LNCaP clone FGC (cell line): ENCODE measurements at regions not wholly inside any gene's neighbourhood (a gene's known extent, or its start where the extent isn't known, plus 50 kb on each side); places are given as distances from the start of the nearest gene placed in this dataset.
"Not testable (repeated sequence)": the region's sequence is repeated elsewhere in the genome, so short reads cannot be mapped to it uniquely, and the experiment has no call there.

ENCODE experiments used
- DNase-seq: peaks from one replicate; pipeline ENCODE4 v3.0.0-alpha.2; 2011; ENCODE audit warnings: low read depth
- H3K4me3 ChIP-seq: 2 replicates; pipeline ENCODE4 v1.5.1; 2011; ENCODE audit warnings: mild to moderate bottlenecking, low read depth, low read length, control low read depth
- TF ChIP-seq, protein P1 (sequence below): IDR thresholded peaks from 2 replicates; pipeline ENCODE4 v1.5.1; 2012; ENCODE audit warnings: mild to moderate bottlenecking; ENCODE audit not compliant: control insufficient read depth, insufficient read depth; ENCODE audit errors: extremely low read depth

DNA sequence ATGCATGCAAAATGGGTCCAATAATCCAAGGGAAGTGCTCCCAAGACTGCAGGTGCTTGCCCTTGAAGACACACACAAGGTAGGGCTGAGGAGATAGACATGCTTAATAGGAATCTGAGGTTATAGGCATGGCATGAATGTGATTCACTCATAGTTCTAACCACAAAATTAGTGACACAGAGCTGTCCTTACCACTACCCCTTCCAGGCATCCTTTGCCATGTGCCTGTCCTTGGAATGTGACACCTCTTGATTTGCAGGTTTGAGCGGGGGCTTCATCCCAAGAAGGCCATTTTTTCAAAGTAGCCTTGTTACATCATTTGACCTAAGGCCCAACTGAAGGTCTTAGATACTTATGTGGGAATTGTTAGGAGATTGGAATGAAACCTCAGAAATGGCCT lies 112.5 kb downstream of the CCNG2 start:
- no peak for DNase-seq
- TF ChIP-seq, protein P1, sequence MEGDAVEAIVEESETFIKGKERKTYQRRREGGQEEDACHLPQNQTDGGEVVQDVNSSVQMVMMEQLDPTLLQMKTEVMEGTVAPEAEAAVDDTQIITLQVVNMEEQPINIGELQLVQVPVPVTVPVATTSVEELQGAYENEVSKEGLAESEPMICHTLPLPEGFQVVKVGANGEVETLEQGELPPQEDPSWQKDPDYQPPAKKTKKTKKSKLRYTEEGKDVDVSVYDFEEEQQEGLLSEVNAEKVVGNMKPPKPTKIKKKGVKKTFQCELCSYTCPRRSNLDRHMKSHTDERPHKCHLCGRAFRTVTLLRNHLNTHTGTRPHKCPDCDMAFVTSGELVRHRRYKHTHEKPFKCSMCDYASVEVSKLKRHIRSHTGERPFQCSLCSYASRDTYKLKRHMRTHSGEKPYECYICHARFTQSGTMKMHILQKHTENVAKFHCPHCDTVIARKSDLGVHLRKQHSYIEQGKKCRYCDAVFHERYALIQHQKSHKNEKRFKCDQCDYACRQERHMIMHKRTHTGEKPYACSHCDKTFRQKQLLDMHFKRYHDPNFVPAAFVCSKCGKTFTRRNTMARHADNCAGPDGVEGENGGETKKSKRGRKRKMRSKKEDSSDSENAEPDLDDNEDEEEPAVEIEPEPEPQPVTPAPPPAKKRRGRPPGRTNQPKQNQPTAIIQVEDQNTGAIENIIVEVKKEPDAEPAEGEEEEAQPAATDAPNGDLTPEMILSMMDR, result no peak
- no peak overlapping the region for H3K4me3 ChIP-seq

DNA sequence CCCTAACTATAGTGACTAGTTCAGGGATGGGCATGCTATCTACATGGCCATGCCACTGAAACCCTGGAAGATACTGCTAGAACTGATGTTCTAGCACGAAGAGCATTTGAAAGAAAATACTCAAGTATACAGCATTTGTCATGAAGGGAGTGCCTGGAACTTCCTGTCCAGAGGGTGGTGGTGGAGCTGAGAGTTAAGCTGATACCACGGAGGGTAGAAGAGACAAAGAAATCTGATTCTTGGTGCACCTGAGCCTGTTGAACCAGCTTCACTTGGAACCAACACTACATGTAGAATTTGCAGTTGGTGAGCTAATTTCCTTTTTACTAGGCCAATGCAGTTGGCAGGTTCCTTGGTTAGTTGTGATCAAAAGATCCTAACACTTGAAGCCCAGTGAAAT lies 116.4 kb downstream of the CCNG2 start:
- TF ChIP-seq, protein P1, result no peak
- no peak for DNase-seq

DNA sequence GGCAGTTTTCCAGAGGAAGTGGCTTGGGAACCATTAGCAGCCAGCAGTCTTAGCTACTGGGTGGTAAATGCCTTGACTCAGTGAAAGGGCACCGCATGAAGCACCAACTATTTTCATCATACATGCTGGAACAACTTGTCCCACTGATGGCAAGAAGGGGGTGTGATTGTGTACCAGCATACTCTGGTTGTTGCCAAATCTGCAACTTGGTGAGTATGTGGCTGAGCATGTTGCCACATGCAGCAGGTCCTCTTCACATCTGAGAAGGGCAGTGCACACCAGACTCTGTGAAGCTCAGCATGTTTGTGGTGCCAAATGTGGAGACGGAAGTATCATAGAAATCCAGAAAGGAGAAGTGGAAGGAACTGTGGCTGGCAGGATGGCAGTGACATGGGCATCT lies 122.1 kb downstream of the CCNG2 start:
- not testable (repeated sequence) for H3K4me3 ChIP-seq, DNase-seq

More for the DNA sequence above, 116.4 kb downstream of the CCNG2 start:
- no peak overlapping the region for H3K4me3 ChIP-seq

DNA sequence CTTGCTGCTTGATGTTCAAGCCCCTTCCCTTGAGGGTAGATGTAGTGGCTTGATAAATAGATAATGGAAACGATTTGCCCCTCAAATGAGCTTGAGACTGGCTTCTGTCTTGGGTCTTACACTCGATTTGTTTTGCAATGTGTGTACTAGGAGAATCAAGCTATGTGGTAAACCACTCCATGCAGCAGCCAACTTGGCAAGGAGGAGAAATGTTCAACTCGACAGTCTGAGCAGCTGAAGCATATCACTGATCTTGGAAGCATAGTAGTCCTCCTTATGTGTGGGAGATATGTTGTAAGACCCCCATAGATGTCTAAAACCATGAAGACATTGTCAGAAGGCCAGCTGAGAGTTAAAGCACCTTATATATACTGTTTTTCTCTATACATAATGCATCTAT lies 125.3 kb downstream of the CCNG2 start:
- TF ChIP-seq, protein P1, result no peak
- no peak overlapping the region for H3K4me3 ChIP-seq
- no peak for DNase-seq

DNA sequence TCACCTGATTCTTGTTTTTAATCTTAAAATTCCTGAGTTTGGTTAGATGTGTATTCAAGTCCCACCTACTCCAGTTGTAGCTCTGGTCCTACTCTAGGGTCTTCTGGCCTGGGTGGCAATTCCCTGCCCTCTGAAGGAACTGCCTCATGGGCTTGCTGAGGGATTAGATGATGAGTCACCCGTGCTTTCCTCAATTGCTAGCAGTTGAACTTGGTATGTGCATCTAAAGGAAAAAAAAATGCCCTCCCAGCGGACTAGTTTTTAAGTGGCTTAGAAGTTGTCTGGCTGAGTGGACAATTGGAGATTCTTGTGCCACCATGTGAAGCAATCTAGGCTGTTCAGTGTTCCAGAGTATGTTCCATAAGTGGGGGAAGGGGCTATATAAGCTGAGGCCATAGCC lies 127.0 kb downstream of the CCNG2 start:
- H3K4me3 ChIP-seq, result no peak overlapping the region
- TF ChIP-seq, protein P1, result no peak

DNA sequence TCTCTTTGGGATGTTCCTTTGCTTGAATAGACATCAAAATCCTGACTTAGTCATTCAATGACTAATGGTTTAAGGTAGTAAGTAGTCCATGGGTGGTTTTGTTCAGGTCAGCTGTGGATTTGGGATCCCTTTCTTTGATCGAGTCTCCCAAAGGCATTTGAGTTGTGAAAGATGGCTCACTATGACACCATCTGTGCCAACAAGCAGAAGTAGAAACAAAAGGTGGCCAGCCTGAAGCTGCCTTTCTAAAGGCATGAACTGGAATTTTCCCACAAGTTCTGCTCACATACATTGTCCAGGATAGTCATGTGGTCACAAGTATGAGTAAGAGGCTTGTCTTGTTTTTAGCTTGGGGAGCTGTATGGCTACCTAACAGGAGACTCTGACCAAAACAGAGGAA lies 129.9 kb downstream of the CCNG2 start:
- TF ChIP-seq, protein P1, result no peak
- no peak for DNase-seq
- no peak overlapping the region for H3K4me3 ChIP-seq

More for the DNA sequence above, 127.0 kb downstream of the CCNG2 start:
- no peak for DNase-seq

DNA sequence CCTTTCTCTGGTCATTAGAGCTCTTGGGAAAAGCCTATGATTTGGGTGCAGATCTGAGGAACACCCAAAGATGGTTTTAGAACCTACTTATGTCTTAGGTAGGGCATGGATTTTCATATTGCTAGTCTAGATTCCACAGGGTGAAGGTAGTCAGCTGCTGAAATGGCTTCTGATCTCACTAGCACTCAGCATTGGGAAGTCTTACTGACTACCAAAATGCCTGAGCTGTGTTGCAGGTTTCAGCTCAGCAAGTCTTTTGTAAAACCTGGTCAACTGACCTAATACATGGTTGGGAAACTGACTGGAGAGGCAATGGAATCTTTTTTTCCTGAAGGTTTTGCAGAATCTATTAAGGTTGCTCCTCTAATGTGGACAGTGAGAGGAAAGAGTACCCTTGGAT lies 136.4 kb downstream of the CCNG2 start:
- DNase-seq, result no peak
- TF ChIP-seq, protein P1, result no peak
- no peak overlapping the region for H3K4me3 ChIP-seq

DNA sequence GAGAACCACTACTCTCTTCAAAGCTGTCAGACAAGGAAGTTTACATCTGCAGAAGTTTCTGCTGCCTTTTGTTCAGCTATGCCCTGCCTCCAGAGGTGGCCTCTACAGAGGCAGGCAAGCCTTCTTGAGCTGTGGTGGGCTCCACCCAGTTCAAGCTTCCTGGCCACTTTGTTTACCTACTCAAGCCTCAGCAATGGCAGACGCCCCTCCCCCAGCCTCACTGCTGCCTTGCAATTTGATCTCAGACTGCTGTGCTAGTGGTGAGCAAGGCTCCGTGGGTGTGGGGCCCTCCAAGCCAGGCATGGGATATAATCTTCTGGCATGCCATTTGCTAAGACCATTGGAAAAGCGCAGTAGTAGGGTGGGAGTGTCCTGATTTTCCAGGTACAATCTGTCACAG lies 144.0 kb downstream of the CCNG2 start:
- DNase-seq, H3K4me3 ChIP-seq: not testable (repeated sequence)
